Heart right ventricle (tissue), 16 donors: ENCODE measurements at regions not wholly inside any gene's neighbourhood (a gene's known extent, or its start where the extent isn't known, plus 50 kb on each side); places are given as distances from the start of the nearest gene placed in this dataset.
A peak's percentile ranks its signal among the peaks of the same experiment; 100 is the strongest.

Experiments
- ATAC-seq, 8 donors: fragments of 200-7000 bp; cut with Tn5 transposase; one replicate each; pipeline ENCODE4 v1.9.1; 2020; ENCODE audit warnings: mild to moderate bottlenecking in 8 of 8, moderate library complexity in 8 of 8, moderate number of reproducible peaks in 1 of 8
- DNase-seq, 2 donors: peaks; one replicate each; pipeline ENCODE4 v3.0.0-alpha.2; 2020
- H3K27ac ChIP-seq, 10 donors: fragments of 200-600 bp; sonication (generic) in 2 of 10; one replicate each; pipeline versions ENCODE4 v1.5.0 to v1.8.0; 2020 to 2022; ENCODE audit warnings: mild to moderate bottlenecking in 3 of 10
- H3K27me3 ChIP-seq, 7 donors: fragments of 200-600 bp; one replicate each; pipeline ENCODE4 v1.8.0; 2021 to 2022; ENCODE audit warnings: mild to moderate bottlenecking in 2 of 7
- H3K36me3 ChIP-seq, 9 donors: fragments of 200-600 bp; sonication (generic) in 1 of 9; one replicate each; pipeline versions ENCODE4 v1.5.0 to v1.8.0; 2020 to 2022; ENCODE audit warnings: mild to moderate bottlenecking in 2 of 9
- H3K4me1 ChIP-seq, 9 donors: fragments of 200-600 bp; sonication (generic) in 1 of 9; one replicate each; pipeline versions ENCODE4 v1.5.0 to v1.8.0; 2020 to 2022; ENCODE audit warnings: mild to moderate bottlenecking in 4 of 9
- H3K4me3 ChIP-seq, 10 donors: fragments of 200-600 bp; sonication (generic) in 2 of 10; one replicate each; pipeline versions ENCODE4 v1.5.0 to v1.8.0; 2020 to 2022; ENCODE audit warnings: mild to moderate bottlenecking in 7 of 10, moderate library complexity in 2 of 10
- H3K9me3 ChIP-seq, 11 donors: fragments of 200-600 bp in 10 of 11; sonication (generic) in 2 of 11; one replicate each; pipeline versions ENCODE4 v1.5.0 to v1.8.0; 2013 to 2022; ENCODE audit warnings: mild to moderate bottlenecking in 2 of 11, control low read depth in 1 of 11, moderate library complexity in 1 of 11
- CTCF ChIP-seq, 9 donors: fragments of 200-600 bp; sonication (generic) in 2 of 9; IDR thresholded peaks; one replicate each; pipeline versions ENCODE4 v1.5.0 to v1.8.0; 2021 to 2022; ENCODE audit warnings: antibody characterized with exemption in 9 of 9, mild to moderate bottlenecking in 5 of 9, moderate library complexity in 1 of 9
- WGBS, 2 donors: extraction: QIAGEN DNeasy Blood & Tissue Kit; methylation state at CpG; one replicate each; pipeline ENCODE4 v1.1.7; 2013; ENCODE audit warnings: inconsistent platforms in 1 of 2; 5-methylcytosine and 5-hydroxymethylcytosine counted together
- intact Hi-C, 10 donors: fragments of 100-400 bp; cut with DNase I; formaldehyde crosslinking; loops; one replicate each; pipeline versions ENCODE4 v1.11.1 to v1.14.2; 2022
- donor health status: Arrhythmogenic right ventricular cardiomyopathy.
- donor health status: ischemic (EF 13 %, LVEDD 7.1; RV severe dilation, severe dysfunction).
- donor health status: healthy with polysubstance abuse.
- donor health status: DM: no; HTN: yes; CAD: no.
- donor health status: DM: no; HTN: no; CAD: no.
- donor health status: ischemic (EF 25% LVEDD 6.9; RV normal size, moderate dysfunction).
- donor health status: ischemic (EF 25% LVEDD 5.7; RV mildly dilated, moderate dysfunction).
- donor health status: healthy.
- donor health status: DM: yes; HTN: yes; CAD: no.
- donor health status: Ischemic cardiomyopathy.
- donor health status: ischemic (EF 35%, LVEDD 5.7; RV mildly dilated, moderate dysfunction).
- donor health status: nonischemic (EF 11% LVEDD 7.7; RV severe dilation, severe dysfunction).
- donor health status: DM: yes; HTN: yes; CAD: no.
- donor health status: PGD.
- donor health status: ischemic (EF 29% LVEDD 5.4; RV normal size, mild dysfunction).
- donor health status: nonischemic (EF 23%, LVEDD 6.1; RV moderate dilation, normal function).

- TF ChIP-seq CTCF (IDR thresholded peaks at IDR 0.05): no peak
- no peaks in the 10 kb centered on the region for H3K36me3 ChIP-seq
- peaks cover 0 to 43% (median 0%) of the 10 kb centered on the region in 9 donors for H3K4me1 ChIP-seq
- WGBS, 2 donors: 86 to 90% methylated on average over 5 of the region's 5 CpGs
- no peak for DNase-seq
- no peaks in the 10 kb centered on the region for H3K27me3 ChIP-seq
- no peaks in the 10 kb centered on the region for H3K9me3 ChIP-seq
- ATAC-seq: no peak
- H3K4me3 ChIP-seq: no peak overlapping the region
- intact Hi-C loops: no loop called here
- no peak overlapping the region for H3K27ac ChIP-seq
Measured at GRCh38 chr5:60263346-60263745, 369.8 kb upstream of the PDE4D start.

DNA sequence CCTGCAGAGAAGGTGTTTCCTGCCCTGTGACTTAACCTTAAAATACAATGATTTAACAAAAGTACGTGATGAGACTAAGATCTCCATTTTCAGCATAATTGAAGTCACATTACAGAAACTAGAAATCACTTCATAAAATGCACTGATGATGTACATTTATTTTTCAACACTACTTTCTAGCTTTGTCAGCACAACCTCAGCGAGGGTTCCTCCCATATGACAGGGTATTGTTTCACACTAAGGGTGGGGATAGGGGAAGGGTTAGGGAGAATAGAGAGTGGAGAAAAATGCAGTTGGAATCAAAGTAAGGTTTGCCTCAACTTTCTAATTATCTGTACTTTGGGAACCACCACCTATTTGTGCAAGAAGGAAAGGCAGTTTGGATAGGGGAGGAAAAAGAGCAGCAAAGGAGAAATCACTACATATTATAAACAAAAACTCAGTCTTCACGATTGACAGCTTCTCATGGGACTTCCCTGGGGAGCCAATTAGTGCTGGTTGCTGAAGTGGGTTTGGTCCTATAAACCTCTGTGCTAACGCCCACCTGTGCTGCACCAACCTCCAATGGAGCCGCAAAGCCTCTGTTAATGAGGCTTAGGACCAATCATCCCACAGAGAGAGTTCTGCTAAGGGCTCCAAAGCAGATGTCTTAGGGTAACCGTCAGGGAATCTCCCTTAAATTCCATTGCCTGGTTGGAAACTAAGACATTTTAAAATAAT, 369.2 kb upstream of the PDE4D start:
- Histone ChIP-seq H3K36me3 (no peaks in the 10 kb centered on the region), H3K27me3 (no peaks in the 10 kb centered on the region), H3K4me1 (peaks cover 0 to 48% (median 0%) of the 10 kb centered on the region in 9 donors), H3K9me3 (no peaks in the 10 kb centered on the region), H3K4me3 (no peak overlapping the region), H3K27ac (no peak overlapping the region)
- peak in 1 of 8 donors; percentile 44 for ATAC-seq
- no peak for DNase-seq
- intact Hi-C loops: no loop called here
- TF ChIP-seq CTCF (IDR thresholded peaks at IDR 0.05): no peak
- 68 to 74% methylated on average over 6 of the region's 6 CpGs for WGBS, 2 donors

- no peak for TF ChIP-seq CTCF (IDR thresholded peaks at IDR 0.05)
- 96 to 100% methylated on average over 1 of the region's 1 CpG for WGBS, 2 donors
- Histone ChIP-seq H3K27ac (no peak overlapping the region), H3K9me3 (no peaks in the 10 kb centered on the region), H3K27me3 (no peaks in the 10 kb centered on the region), H3K4me1 (peaks cover 0 to 52% (median 0%) of the 10 kb centered on the region in 9 donors), H3K4me3 (no peak overlapping the region), H3K36me3 (no peaks in the 10 kb centered on the region)
- ATAC-seq: no peak
- no peak for DNase-seq
- intact Hi-C loops: no loop called here
Measured at GRCh38 chr5:60261732-60262131, 368.2 kb upstream of the PDE4D start.

- no peaks in the 10 kb centered on the region for H3K9me3 ChIP-seq
- WGBS, 2 donors: 96 to 98% methylated on average over 1 of the region's 1 CpG
- no peak for DNase-seq
- no peaks in the 10 kb centered on the region for H3K27me3 ChIP-seq
- no peaks in the 10 kb centered on the region for H3K36me3 ChIP-seq
- H3K4me1 ChIP-seq: peaks cover 0 to 52% (median 0%) of the 10 kb centered on the region in 9 donors
- intact Hi-C loops: no loop called here
- TF ChIP-seq CTCF (IDR thresholded peaks at IDR 0.05): no peak
- H3K27ac ChIP-seq: no peak overlapping the region
- no peak overlapping the region for H3K4me3 ChIP-seq
- ATAC-seq: no peak
Measured at GRCh38 chr5:60260658-60261057, 367.1 kb upstream of the PDE4D start.
